Suprapubic skin (tissue), 4 donors: ENCODE measurements at regions not wholly inside any gene's neighbourhood (a gene's known extent, or its start where the extent isn't known, plus 50 kb on each side); places are given as distances from the start of the nearest gene placed in this dataset.

ENCODE experiments used
- CTCF ChIP-seq, 2 donors: fragments of 200-600 bp in 1 of 2; fragments of 450-650 bp in 1 of 2; sonication (generic) in 1 of 2; IDR thresholded peaks; one replicate each; pipeline ENCODE4 v1.5.1; 2016 to 2019; ENCODE audit warnings: antibody characterized with exemption in 2 of 2, mild to moderate bottlenecking in 1 of 2, moderate library complexity in 1 of 2
- POLR2A ChIP-seq, 2 donors: fragments of 450-650 bp; IDR thresholded peaks; one replicate each; pipeline ENCODE4 v1.6.1; 2017; ENCODE audit warnings: antibody characterized with exemption in 2 of 2, mild to moderate bottlenecking in 2 of 2, moderate library complexity in 2 of 2
- POLR2AphosphoS5 ChIP-seq, 3 donors: sonication (generic); formaldehyde crosslinking; IDR thresholded peaks; one replicate each; pipeline ENCODE4 v1.6.1; 2017; ENCODE audit warnings: antibody characterized with exemption in 3 of 3

- no peak for TF ChIP-seq CTCF (IDR thresholded peaks at IDR 0.05)
- no peak for TF ChIP-seq POLR2A (IDR thresholded peaks at IDR 0.05)
- TF ChIP-seq POLR2AphosphoS5 (IDR thresholded peaks at IDR 0.05) = no peak
Observed at GRCh38 chr9:79300068-79300467, 271.7 kb upstream of the TLE4 start.
